ENCODE measurements at regions not wholly inside any gene's neighbourhood (a gene's known extent, or its start where the extent isn't known, plus 50 kb on each side); places are given as distances from the start of the nearest gene placed in this dataset.

DNA sequence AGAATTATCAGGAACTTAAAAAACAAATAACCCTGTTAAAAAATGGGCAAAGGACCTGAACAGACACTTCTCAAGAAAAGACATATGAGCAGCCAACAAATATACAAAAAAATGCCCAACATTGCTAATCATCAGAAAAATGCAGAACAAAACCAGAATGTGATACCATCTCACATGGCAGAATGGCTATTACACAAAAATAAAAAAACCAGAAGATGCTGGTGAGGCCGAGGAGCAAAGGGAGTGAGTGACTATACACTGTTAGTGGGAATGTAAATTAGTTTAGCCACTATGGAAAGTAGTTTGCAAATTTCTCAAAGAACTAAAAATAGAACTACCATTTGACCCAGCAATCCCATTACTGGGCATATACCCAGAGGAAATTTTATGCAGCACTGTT is 95.8 kb upstream of the DSEL start:
- TF ChIP-seq, protein P1, sequence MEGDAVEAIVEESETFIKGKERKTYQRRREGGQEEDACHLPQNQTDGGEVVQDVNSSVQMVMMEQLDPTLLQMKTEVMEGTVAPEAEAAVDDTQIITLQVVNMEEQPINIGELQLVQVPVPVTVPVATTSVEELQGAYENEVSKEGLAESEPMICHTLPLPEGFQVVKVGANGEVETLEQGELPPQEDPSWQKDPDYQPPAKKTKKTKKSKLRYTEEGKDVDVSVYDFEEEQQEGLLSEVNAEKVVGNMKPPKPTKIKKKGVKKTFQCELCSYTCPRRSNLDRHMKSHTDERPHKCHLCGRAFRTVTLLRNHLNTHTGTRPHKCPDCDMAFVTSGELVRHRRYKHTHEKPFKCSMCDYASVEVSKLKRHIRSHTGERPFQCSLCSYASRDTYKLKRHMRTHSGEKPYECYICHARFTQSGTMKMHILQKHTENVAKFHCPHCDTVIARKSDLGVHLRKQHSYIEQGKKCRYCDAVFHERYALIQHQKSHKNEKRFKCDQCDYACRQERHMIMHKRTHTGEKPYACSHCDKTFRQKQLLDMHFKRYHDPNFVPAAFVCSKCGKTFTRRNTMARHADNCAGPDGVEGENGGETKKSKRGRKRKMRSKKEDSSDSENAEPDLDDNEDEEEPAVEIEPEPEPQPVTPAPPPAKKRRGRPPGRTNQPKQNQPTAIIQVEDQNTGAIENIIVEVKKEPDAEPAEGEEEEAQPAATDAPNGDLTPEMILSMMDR (IDR thresholded peaks at IDR 0.05) = no peak
- intact Hi-C loops (cut with DNase I, micrococcal nuclease) = no loop called here
- no peaks in the 10 kb centered on the region for H3K9me3 ChIP-seq

DNA sequence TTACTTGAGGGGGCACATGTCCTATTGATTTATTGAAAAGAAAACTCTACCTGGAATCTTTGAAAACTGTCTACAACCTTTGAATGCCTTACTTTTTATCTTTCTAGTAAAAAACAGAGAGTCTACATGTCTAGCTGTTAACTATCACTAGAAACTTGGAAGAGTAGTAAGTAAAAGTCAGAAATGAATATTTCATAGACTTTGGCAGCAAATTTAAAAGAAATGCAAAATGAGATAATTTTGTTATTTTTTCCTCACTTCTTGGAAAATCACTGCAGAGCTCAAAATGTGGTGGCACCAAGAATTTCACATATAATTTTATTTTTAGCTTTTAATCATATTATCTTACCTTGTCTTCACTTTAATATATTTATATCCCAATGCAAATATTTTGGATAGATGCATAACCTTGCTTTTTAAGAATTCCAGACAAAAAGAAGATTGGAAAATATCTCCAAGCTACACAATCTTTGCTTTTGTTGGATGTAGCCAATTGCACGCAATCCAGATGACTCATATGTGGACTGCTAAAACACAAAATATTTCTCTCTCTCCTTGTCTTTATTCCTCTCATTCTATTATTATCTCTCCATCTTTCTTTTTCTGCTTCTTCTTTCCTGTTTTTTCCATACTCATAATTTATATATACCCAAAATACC is 92.2 kb upstream of the DSEL start:
- no peak for ATAC-seq
- intact Hi-C loops (cut with DNase I, micrococcal nuclease) = no loop called here

More for the DNA sequence above, 95.8 kb upstream of the DSEL start:
- Histone ChIP-seq H3K4me3 (no peak overlapping the region), H3K36me3 (ENCODE audit: low read depth) (no peaks in the 10 kb centered on the region), H3K4me1 (ENCODE audit: low read depth) (no peaks in the 10 kb centered on the region)
- no peak for ATAC-seq
- no peak for DNase-seq

DNA sequence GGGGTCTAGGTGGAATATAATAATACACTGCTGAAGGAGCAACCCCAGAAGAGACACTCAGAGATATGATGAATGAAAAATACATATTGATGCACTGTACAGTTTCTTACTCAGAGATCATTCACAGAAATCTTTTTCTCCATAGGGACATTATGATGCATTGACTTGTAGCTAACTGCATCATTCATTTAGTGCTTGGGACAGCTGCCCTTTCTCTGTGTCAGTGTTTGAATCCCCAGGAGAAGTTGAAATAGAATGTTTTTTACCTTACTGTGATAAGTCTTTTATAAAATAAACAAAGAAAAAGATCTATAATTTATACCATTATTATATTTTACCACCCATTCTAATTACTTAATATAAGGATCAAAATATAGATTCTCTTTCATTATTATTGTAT is 91.7 kb upstream of the DSEL start:
- TF ChIP-seq, protein P1 (IDR thresholded peaks at IDR 0.05) = no peak
- Histone ChIP-seq H3K36me3 (ENCODE audit: low read depth) (no peaks in the 10 kb centered on the region), H3K4me3 (no peak overlapping the region), H3K9me3 (peaks cover 5% of the 10 kb centered on the region), H3K4me1 (ENCODE audit: low read depth) (no peaks in the 10 kb centered on the region)
- ATAC-seq = no peak
- no peak for DNase-seq
- intact Hi-C loops (cut with DNase I, micrococcal nuclease) = no loop called here

More for the DNA sequence above, 92.2 kb upstream of the DSEL start:
- TF ChIP-seq, protein P1 (IDR thresholded peaks at IDR 0.05) = no peak
- no peaks in the 10 kb centered on the region for H3K9me3 ChIP-seq
- no peak overlapping the region for H3K4me3 ChIP-seq
- no peak for DNase-seq
- H3K4me1 ChIP-seq (ENCODE audit: low read depth) = no peaks in the 10 kb centered on the region
- no peaks in the 10 kb centered on the region for H3K36me3 ChIP-seq (ENCODE audit: low read depth)

DNA sequence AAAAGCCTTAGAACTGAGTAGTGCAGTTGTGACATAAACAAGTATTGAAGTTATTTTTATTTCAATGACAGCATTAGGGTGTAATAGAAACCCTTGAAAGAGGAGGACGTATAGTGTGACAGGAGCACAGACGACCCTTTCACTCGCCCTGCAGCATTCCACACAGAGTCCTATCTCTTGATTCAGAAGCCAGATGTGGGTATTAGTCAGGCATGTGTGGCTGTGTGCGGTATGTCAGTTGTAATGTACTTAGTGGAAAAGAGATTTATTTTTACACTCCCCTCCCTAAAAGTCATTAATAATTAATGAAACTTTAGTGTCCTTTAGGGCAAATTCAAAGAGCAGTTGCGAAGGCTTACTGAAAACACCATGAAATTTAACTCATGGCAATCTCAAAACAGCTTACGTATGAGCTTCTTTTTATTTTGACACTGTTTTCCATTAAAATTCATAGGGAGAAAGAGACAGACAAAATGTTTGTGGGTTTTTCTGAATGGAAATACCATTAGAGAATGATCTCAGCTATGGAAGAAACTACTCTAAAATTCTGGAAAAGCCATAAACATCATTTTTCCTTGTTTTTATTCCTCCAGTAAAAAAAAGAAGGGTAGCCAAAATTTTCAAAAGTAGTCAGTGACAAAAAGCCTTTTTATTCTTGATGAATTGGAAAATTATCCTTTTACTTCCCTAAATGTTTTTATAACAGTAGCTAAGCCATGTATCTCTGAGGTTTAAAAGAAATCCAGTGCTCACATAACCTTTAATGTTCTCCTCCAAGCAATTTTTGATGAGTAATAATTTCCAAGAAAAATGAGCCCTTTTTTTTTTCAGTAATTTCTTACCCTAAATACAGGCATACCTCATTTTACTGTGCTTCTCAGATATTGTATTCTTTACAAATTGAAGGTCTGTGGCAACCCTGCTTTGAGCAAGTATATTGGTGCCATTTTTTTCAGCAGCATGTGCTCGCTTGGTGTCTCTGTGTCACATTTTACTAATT is 84.0 kb upstream of the DSEL start:
- no peak for DNase-seq
- intact Hi-C loops (cut with DNase I, micrococcal nuclease) = no loop called here
- no peak for ATAC-seq

DNA sequence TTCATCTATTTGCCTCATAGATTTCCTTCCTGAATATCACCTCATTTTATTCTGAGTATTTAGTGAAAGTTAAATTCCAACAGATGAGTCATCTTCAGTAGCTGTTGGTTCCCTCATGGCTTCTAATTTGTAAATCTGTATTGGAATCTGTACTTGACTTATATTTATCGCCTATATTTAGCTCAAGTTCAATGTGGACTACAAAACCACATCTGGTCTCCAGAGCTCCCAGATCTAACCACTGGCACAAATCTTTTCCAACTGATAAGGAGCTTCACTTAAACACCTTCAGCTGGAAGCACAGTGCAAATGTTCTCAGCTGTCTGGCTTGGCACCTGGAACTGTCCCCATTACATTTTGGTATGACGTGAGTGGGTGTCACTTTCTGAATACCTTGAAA is 82.8 kb upstream of the DSEL start:
- Histone ChIP-seq H3K9me3 (peaks cover 8% of the 10 kb centered on the region), H3K4me3 (no peak overlapping the region), H3K4me1 (ENCODE audit: low read depth) (no peaks in the 10 kb centered on the region), H3K36me3 (ENCODE audit: low read depth) (no peaks in the 10 kb centered on the region)
- intact Hi-C loops (cut with DNase I, micrococcal nuclease) = no loop called here
- no peak for DNase-seq
- TF ChIP-seq, protein P1 (IDR thresholded peaks at IDR 0.05) = no peak
- no peak for ATAC-seq

More for the DNA sequence above, 84.0 kb upstream of the DSEL start:
- TF ChIP-seq, protein P1 (IDR thresholded peaks at IDR 0.05) = no peak
- Histone ChIP-seq H3K4me3 (no peak overlapping the region), H3K9me3 (peaks cover 7% of the 10 kb centered on the region), H3K4me1 (ENCODE audit: low read depth) (no peaks in the 10 kb centered on the region), H3K36me3 (ENCODE audit: low read depth) (no peaks in the 10 kb centered on the region)
